GM19395 (cell line): ENCODE measurements at regions not wholly inside any gene's neighbourhood (a gene's known extent, or its start where the extent isn't known, plus 50 kb on each side); places are given as distances from the start of the nearest gene placed in this dataset.

Experiments used
- ATAC-seq: cut with Tn5 transposase; IDR thresholded peaks from one replicate; pipeline ENCODE4 v1.9.1; 2021; ENCODE audit warnings: mild to moderate bottlenecking, moderate library complexity; ENCODE audit not compliant: unreplicated experiment

- peak; percentile 46 for ATAC-seq
Observed at GRCh38 chr14:22390824-22391461, 198.1 kb downstream of the DAD1 start.

GRCh38 chr14:22390195-22390594 lies 198.8 kb downstream of the DAD1 start:
- no peak for ATAC-seq

GRCh38 chr14:22388669-22389595 lies 200.1 kb downstream of the DAD1 start:
- no peak for ATAC-seq

GRCh38 chr14:22387776-22388241 lies 201.2 kb downstream of the DAD1 start:
- no peak for ATAC-seq

- ATAC-seq, result no peak
Observed at GRCh38 chr14:22386924-22387775, 201.9 kb downstream of the DAD1 start.

- ATAC-seq, result no peak
Observed at GRCh38 chr14:22384974-22385526, 204.0 kb downstream of the DAD1 start.

- no peak for ATAC-seq
Observed at GRCh38 chr14:22384167-22384549, 204.9 kb downstream of the DAD1 start.

GRCh38 chr14:22383515-22384166 lies 205.4 kb downstream of the DAD1 start:
- ATAC-seq, result no peak

GRCh38 chr14:22382955-22383354 lies 206.1 kb downstream of the DAD1 start:
- ATAC-seq, result no peak

- no peak for ATAC-seq
Observed at GRCh38 chr14:22382395-22382794, 206.6 kb downstream of the DAD1 start.

- ATAC-seq, result no peak
Observed at GRCh38 chr14:22381766-22382165, 207.3 kb downstream of the DAD1 start.

GRCh38 chr14:22381408-22381760 lies 207.6 kb downstream of the DAD1 start:
- no peak for ATAC-seq

- no peak for ATAC-seq
Observed at GRCh38 chr14:22380571-22381407, 208.2 kb downstream of the DAD1 start.

- no peak for ATAC-seq
Observed at GRCh38 chr14:22379727-22380126, 209.3 kb downstream of the DAD1 start.

GRCh38 chr14:22378181-22378580 lies 210.8 kb downstream of the DAD1 start:
- no peak for ATAC-seq

GRCh38 chr14:22375321-22375930 lies 213.6 kb downstream of the DAD1 start:
- no peak for ATAC-seq

GRCh38 chr14:22370084-22370847 lies 218.8 kb downstream of the DAD1 start:
- ATAC-seq, result no peak

- ATAC-seq, result no peak
Observed at GRCh38 chr14:22358726-22359125, 230.3 kb downstream of the DAD1 start.
